HG03103 (cell line): ENCODE measurements at regions not wholly inside any gene's neighbourhood (a gene's known extent, or its start where the extent isn't known, plus 50 kb on each side); places are given as distances from the start of the nearest gene placed in this dataset.

Experiments used
- ATAC-seq: cut with Tn5 transposase; IDR thresholded peaks from one replicate; pipeline ENCODE4 v1.9.1; 2021; ENCODE audit warnings: low read depth; ENCODE audit not compliant: unreplicated experiment

DNA sequence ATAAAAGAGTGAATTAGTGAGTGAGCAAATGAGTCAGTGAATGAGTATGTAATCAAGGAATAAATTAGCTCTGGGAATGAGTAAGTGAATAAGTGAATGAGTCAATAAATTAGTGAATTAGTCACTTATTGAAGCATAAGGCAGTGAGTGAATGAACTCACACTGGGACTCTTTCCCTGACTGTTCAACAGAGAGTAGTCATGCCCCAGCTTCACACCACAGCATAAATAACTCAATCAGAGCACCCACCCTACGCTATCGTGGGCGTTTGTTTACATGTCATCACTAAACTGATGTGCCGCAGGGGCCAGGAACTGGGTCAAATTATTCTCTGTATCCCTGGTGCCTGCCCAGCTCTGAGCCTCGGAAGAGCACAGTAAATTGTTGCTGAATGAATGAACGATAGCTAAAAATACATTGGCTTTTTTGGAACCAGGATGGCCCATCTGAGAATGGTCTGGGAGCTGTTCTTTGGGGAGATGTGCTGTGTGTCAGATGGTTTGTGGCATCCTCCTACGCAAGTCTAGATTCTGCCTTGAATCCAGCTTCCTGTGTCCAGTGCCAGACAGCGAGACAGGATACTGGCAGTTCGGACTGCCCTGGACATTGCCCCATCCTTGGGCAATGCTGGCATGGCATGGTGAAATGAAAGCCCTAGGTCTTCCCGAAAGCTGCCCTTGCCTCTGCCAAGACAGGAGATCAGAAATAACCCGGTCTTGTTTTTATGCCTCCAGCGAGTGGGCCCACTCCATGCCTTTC, 98.0 kb upstream of the RTL1 start:
- ATAC-seq: no peak

GRCh38 chr14:101002738-101003137, 99.2 kb upstream of the RTL1 start:
- no peak for ATAC-seq

GRCh38 chr14:101004176-101004575, 100.7 kb upstream of the RTL1 start:
- no peak for ATAC-seq

DNA sequence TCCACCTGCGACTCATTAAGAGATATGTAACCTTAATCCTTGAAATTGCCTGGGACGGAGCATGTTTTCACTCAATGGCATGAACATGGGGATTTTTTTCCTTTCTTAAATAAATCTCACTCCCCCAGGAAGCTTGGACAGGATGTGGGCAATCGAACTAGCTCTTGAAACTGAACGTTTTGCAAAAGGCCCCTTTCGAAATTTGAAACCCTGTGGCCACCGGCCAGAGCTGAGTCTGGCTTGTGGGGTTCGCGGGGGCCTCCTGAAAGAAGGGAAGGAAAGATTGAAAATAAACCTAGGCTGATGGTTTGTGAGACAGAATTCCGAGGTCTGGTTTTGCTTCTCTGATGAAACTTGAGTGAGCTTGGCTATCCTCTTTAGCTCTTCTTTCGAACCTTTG, 101.4 kb upstream of the RTL1 start:
- no peak for ATAC-seq

DNA sequence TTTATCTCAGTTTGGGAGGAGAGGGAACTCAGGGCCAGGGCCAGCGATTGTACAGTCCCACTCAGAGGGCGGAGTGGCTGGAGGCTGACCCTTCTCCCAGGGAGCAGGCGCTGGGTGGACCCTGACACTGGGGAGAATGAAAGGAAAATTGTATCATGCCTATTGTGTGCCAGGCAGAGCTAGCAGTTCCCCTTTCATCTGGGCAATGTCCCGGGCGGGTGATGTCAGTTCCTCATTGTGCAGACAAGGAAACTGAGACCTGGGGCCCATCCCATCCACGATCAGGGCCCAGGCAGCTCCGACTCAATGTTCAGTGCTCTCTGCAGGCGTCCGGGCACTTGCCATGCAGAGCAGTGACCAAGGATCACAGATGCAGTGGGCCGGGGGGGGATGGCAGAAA, 101.9 kb upstream of the RTL1 start:
- no peak for ATAC-seq

DNA sequence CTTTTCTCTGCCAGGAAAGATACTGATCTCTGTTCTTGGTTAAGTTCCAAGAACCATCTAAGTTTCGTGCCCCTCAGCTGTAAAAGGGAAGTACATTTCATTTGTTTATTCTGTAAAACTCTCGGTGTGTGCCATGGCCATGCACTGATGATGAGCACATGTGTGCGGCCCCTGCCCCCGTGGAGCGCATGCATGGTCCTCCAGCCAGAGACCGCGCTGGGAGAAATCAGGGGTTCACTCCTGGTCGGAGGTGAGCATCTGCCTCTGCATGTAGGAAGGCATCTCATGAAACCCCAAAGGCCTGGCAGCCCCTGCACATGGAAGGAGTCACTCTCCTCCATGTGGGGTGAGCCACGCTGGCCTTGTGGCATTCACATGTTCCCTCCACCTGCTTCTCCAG, 102.5 kb upstream of the RTL1 start:
- no peak for ATAC-seq

- no peak for ATAC-seq
Observed at GRCh38 chr14:101007004-101007614, 103.6 kb upstream of the RTL1 start.

- ATAC-seq: no peak
Observed at GRCh38 chr14:101007765-101008164, 104.2 kb upstream of the RTL1 start.

- no peak for ATAC-seq
Observed at GRCh38 chr14:101008196-101008595, 104.7 kb upstream of the RTL1 start.

GRCh38 chr14:101008631-101009336, 105.3 kb upstream of the RTL1 start:
- no peak for ATAC-seq

DNA sequence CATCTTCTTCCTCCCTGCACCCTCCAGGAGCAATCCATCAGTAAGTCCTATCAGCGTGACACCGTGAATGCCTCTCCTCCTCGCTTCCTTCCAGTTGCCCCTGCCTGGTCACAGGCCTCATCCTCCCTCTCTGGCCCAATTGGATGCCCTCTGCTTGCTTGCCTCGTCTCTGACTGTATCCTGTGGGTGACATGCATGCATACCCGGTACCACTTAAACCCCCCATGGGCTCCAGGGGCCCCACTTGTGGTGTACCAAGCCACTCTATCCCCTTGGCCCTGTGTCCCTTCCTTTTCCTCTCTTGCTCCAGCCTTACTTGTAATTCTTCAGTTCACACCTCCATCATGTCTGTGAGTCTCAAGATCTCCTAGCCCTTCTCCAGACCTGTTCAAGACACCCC, 106.0 kb upstream of the RTL1 start:
- ATAC-seq: no peak

- no peak for ATAC-seq
Observed at GRCh38 chr14:101010293-101010692, 106.8 kb upstream of the RTL1 start.

- no peak for ATAC-seq
Observed at GRCh38 chr14:101010835-101011234, 107.3 kb upstream of the RTL1 start.

DNA sequence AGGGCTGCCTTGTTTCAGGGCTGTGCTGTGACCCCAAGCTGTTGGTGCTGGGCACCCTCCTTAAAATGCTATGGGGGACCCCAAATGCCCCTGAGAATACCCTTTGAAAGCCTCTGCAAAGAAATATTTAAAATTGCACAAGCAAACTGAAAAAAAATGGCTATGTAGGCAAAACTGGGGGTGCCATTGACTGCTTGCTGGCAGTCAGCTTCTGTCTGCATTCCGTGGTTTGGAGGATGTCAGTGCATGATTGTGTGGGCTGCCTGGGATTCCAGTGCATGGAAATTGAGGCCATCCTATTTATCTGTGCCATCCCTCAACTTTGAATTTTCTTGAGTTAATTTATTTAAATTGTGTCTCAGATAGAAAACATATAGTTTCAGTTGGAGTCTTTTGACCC, 113.7 kb upstream of the RTL1 start:
- ATAC-seq: no peak

- no peak for ATAC-seq
Observed at GRCh38 chr14:101017806-101018560, 114.5 kb upstream of the RTL1 start.

GRCh38 chr14:101018561-101019290, 115.2 kb upstream of the RTL1 start:
- no peak for ATAC-seq

- ATAC-seq: no peak
Observed at GRCh38 chr14:101019541-101019940, 116.0 kb upstream of the RTL1 start.

DNA sequence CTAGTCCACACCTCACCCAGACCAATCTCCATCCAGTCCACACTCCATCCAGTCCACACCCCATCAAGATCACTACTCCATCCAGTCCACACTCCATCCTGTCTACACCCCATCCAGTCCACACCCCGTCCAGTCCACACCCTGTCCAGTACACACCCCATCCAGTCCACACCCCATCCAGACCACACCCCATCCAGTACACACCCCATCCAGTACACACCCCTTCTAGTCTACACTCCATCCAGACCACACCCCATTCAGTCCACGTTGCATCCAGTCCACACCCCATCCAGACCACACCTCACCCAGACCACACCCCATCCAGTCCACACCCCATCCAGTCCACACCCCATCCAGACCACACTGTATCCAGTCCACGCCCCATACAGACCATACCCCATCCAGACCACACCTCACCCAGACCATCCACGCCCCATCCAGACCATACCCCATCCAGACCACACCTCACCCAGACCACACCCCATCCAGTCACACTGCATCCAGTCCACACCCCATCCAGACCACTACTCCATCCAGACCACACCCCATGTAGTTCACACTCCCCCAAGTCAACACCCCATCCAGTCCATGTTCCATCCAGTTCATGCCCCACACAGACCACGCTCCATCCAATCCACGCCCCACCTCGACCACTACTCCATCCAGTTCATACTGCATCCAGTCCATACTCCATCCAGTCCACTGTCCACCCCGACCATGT, 116.6 kb upstream of the RTL1 start:
- ATAC-seq: no peak

DNA sequence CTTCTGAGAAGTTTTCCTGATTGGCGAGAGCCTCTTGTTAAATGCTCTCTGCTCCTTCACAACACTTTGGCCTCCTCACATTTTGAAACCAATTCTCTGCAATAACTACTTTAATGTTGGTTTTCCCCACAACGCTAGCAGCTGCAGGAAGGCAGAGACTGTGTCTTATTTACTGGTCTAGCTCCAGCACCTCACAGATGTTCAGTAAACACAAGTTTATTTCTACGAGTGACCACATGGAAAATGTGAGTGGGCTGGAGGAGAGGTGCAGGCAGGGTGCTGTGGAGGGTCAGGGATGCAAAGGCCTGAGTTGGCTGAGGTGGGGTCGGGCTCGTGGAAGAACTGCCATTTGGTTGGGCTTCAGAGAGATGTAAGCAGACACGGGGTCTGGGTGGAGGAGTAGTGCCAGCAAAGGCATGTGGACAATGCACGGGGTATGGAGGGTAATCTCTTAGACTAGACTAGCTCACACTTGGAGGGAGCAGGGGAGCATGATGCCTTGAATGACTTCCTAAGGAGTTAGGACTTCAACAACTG, 117.4 kb upstream of the RTL1 start:
- no peak for ATAC-seq

- no peak for ATAC-seq
Observed at GRCh38 chr14:101022121-101022520, 118.6 kb upstream of the RTL1 start.
